ENCODE measurements at regions not wholly inside any gene's neighbourhood (a gene's known extent, or its start where the extent isn't known, plus 50 kb on each side); places are given as distances from the start of the nearest gene placed in this dataset.

DNA sequence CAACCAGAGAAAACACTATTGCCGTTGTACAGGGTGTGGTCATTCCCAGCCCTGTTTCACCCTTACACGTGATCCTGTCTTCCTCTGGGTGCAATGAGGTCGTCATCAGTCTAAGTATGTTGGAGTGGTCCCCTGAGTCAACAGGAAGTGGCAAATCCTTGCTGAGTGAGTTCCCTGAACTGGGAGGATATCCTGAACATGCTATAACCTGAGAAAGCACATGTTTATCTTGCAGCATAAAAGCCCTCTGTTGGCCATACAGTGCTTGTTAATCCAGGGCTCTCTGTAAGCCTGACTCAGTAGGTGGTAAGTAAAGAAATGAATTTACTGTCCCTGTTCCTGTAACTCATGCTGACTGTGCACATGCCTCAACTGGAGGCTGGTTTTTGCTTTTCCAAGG lies 477.8 kb upstream of the RGMA start:
- TF ChIP-seq POLR2A (IDR thresholded peaks at IDR 0.05; ENCODE audit: control extremely low read depth in 1 of 2, low read depth in 2 of 2, low read length in 2 of 2) = no peak
- TF ChIP-seq RBBP5 (IDR thresholded peaks at IDR 0.05; ENCODE audit: borderline replicate concordance, low read depth, low read length) = no peak
- no peak for TF ChIP-seq BCL11A (IDR thresholded peaks at IDR 0.05; ENCODE audit: low read depth in 2 of 2, low read length in 2 of 2)
- no peak for TF ChIP-seq CREB1 (IDR thresholded peaks at IDR 0.05)
- TF ChIP-seq, protein P1, sequence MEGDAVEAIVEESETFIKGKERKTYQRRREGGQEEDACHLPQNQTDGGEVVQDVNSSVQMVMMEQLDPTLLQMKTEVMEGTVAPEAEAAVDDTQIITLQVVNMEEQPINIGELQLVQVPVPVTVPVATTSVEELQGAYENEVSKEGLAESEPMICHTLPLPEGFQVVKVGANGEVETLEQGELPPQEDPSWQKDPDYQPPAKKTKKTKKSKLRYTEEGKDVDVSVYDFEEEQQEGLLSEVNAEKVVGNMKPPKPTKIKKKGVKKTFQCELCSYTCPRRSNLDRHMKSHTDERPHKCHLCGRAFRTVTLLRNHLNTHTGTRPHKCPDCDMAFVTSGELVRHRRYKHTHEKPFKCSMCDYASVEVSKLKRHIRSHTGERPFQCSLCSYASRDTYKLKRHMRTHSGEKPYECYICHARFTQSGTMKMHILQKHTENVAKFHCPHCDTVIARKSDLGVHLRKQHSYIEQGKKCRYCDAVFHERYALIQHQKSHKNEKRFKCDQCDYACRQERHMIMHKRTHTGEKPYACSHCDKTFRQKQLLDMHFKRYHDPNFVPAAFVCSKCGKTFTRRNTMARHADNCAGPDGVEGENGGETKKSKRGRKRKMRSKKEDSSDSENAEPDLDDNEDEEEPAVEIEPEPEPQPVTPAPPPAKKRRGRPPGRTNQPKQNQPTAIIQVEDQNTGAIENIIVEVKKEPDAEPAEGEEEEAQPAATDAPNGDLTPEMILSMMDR (IDR thresholded peaks at IDR 0.05; ENCODE audit: control extremely low read depth in 1 of 3, insufficient read depth in 1 of 3, low read depth in 1 of 3, low read length in 3 of 3) = no peak
- no peak for TF ChIP-seq BRCA1 (IDR thresholded peaks at IDR 0.05; ENCODE audit: low read depth, low read length)
- no peak for TF ChIP-seq BACH1 (IDR thresholded peaks at IDR 0.05; ENCODE audit: low read length)
- no peak for TF ChIP-seq EP300 (IDR thresholded peaks at IDR 0.05; ENCODE audit: borderline replicate concordance in 1 of 2, low read depth in 2 of 2, low read length in 2 of 2)

Data from H1 (cell line).